NCI-H1092 (cell line): ENCODE measurements at regions not wholly inside any gene's neighbourhood (a gene's known extent, or its start where the extent isn't known, plus 50 kb on each side); places are given as distances from the start of the nearest gene placed in this dataset.
"Not testable (repeated sequence)": the region's sequence is repeated elsewhere in the genome, so short reads cannot be mapped to it uniquely, and the experiment has no call there.

Source experiments
- DNase-seq: peaks from one replicate; lab custom pipeline; 2025; lab: John Stamatoyannopoulos, UW

DNA sequence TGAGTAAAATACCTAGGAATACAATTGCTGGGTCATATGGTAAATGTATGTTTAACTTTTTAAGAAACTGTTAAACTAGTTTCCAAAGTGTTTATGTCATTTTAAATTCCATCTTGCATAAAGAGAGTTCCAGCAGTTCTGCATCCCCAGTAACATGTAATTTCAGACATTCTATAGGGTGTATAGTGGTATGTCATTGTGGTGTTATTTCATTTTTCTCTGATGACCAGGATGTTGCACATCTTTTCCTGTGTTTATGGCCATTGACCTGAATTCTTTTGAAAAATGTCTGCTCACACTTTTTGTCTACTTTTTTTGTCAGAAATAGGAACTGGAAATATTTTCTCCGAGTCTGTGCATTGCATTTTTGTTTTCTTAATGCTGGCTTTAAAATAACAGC, 128.9 kb downstream of the TMEM200A start:
- no peak for DNase-seq

DNA sequence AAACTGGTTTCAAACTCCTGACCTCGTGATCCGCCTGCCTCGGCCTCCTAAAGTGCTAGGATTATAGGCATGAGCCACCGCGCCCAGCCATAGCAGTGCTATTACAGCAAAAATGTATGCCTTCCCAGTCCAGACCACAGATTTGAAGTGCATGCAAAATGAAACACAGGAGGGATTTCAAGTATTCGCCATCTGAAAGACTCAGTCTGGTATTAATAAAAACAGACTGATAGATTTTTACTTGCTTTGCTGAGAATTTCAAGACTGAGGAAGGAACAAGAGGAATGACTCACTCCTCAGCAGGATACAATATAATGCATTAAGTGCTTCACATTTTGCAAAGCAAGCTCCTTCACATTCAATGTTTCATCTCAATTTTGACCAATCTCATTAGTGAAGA, 134.9 kb downstream of the TMEM200A start:
- no peak for DNase-seq

DNA sequence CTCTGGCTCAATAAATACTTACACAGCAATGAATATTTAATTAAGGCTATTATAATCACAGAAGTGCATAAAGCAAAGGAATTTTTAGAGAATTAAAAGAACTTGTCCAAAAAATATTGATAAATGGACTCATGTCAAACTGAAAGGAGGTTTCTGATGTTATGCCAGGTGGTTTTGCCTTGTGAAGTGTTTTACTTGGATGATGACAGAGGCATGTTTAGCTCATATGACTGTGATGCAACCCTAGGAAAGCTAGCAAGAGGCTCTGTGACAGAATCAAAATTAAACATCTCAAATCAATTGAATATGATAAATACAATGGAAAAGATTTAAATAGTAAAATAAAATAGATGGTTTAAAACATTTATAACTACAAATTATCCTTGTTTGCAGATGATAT, 137.3 kb downstream of the TMEM200A start:
- DNase-seq, result no peak

DNA sequence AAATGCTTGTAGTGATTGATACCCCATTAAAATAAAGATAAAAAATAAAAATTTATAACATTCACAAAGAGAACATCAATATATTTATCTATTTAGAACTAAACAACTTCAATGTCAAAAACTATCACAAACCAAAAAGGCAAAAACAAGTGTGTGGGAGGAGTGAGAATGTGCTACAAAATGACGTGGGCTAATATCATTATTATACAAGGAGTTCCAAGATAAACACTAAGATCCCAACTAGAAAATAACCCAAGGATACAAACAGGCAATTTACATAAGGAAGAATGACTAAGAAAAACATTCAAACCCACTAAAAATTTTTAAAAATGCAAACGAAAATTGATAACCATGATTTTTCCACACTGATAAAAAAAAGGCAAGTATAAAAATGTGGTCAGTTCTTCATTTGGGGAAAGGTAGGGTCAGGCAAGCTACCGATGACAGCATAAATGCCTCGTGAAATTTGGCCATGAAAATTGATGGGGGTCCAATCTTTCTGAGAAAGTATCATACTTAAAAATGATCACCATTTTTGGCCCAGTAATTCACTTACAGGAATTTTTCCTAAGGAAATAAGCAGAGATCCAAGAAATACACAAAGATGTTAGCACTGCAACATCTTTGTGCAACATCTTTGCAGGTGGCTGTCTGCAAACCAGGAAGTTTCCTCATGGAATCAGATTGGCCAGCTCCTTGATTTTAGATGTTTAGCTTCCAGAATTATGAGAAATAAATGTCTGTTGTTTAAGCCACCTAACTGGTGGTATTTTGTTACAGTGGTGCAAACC, 140.2 kb downstream of the TMEM200A start:
- no peak for DNase-seq

DNA sequence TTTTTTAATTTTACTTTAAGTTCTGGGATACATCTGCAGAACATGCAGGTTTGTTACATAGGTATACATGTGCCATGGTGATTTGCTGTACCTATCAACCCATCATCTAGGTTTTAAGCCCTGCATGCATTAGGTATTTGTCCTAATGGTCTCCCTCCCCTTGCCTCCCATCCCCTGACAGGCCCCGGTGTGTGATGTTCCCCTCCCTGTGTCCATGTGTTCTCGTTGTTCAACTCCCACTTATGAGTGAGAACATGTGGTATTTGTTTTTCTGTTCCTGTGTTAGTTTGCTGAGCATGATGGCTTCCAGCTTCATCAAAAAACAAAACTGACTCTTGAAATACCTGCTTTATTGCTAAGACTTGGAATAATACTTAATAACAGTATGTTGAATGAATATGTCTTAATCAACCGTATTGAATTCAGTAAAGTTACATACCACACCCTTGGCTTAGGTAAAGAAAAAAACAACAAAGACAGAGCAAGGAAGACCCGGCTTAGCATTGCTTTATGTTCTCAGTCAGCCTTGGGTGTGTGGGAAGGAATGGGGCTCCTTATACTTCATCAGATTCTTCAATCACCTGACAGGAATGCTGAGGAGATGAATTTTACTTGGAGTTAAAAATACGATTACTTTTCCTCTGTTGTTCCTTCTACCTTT, 141.3 kb downstream of the TMEM200A start:
- not testable (repeated sequence) for DNase-seq

DNA sequence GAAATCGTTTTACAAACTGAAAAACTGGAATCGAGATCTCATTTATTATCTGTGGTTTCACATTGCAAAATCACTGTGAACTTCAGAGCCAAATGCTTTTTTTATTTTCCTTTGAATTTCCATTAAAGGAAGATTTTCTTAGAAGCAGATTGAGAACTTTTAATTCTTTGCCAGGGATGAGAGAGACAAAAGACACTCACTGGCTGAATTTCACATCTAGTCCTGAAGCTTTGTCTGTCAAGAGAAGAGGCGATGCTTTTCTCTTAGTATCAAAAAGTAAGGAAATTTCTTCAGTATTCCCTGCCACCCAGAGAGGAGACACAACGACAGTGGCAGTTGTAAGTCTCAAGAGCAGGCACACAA, 141.8 kb downstream of the TMEM200A start:
- no peak for DNase-seq

DNA sequence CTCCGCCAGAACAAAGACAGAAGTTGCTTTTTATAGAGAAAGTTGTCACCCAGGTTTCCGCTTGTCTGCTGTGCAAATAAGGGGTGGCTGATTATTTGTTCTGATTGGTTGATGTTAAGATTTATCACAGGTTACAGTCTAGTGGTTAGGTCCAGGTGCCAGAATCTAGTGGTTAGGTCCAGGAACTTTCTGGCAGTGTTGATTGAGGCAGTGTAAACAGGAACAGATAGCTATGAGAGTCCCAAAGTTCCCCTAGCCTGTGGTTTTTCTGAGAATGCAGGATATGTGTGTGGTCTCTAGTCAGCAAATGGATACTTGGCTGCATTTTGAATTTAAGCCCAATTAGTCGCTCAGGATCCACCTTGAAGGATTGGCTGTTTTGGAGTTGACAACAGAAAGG, 148.0 kb downstream of the TMEM200A start:
- no peak for DNase-seq

DNA sequence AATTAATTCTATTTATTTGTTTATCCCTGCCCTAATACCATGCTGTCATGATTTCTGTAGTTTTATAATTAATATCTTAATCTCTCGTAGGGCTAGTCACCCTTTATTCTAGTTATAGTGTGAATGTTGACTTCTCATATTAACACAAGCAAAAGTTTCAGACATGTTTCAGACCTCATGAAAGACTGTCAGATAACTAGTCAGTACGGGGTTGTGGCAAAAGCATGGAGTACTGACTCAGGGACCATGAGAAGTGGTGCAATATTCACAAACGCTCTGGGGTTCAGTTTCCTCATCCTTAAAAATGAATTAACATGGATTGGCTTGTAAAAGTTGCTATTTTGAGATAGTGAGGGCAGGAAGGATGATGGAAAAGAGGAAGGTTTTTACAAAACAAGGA, 148.9 kb downstream of the TMEM200A start:
- DNase-seq, result no peak

DNA sequence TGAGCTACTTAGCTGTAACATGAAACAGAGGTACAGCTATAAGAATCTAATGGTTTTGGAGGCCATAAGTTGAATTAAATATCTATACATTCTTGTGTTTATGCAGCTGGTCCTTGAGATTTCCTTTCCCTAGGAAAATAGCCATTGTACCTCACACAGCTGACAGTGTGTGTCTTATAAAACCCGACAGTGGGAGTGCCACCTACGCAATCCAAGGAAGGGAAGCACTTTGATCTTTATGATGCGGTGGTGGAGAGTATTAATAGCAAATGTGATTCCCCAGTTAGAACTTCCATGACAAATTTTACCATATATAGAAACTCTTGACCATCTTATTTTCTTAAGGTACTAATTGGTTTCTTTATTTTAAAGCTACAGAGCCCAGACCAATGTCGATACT, 149.5 kb downstream of the TMEM200A start:
- DNase-seq, result no peak

DNA sequence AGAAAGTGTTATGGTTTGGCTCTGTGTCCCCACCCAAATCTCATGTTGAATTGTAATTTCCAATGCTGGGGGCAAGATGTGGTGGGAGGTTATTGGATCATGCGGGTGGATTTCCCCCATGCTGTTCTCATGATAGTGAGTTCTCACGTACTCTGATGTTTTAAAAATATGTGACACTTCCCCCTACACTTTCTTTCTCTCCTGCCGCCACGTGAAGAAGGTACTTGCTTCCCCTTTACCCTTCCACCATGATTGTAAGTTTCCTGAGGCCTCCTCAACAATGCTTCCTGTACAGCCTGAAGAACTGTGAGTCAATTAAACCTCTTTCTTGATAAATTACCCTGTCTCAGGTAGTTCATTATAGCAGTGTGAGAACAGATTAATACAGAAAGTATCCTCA, 150.8 kb downstream of the TMEM200A start:
- no peak for DNase-seq

DNA sequence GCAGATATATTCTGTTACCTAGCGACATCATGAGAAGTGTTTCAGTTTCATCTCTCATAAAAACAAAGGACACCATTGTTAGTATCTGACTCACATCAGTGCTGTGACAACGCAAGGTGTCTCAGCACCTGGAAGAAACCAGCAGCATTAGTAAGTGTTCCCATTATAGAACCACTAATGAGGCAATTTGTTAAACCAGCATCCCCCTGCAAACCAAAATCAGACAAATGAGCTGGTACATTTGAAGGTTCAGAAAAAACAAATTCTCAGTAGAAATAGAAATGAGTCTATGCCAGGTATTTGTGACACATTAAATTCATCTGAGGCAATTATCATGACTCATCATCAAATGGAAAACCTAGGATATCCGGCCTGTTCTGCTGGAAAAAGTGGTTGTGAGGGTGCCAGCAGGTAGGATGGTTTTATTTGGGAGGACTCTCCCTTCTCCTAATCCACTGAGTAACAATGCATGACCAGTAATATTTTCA, 151.7 kb downstream of the TMEM200A start:
- no peak for DNase-seq

DNA sequence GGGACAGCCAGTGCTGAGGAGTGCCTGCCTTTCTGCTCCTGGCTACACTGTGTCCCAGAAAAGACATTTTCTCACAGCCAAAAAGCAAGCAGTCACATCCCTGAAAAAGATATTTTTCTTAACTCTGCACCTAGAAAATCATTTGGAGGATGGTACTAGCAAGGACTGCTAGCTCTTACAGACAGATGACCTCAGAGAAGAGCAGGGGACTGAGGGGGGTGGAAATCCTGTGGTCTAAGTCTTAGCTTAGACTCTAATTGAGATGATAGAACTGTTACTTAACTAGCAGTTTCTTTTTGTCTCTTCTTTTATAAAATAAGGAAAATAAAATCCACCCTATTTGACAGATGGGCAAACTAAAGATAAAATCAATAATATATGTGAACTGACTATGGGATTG, 152.8 kb downstream of the TMEM200A start:
- DNase-seq, result no peak

DNA sequence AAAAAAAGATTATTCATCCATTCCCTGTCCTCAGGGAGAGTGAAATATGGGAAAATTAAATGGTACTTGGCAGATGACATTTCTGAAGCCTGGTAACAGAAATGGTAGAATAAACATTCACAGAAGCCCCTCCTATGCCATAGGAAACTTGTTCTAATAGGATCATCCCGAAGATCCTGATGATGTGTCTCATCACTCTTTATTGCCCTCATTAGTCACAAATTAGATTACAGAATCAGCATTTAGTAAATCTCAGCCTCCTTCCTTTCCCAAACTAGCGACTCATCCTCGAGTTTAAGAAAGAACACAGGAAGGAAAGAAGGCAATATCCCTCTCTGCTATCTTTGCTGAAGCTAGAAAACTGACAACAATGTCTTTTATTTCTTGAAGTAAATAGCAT, 154.4 kb downstream of the TMEM200A start:
- DNase-seq, result no peak

DNA sequence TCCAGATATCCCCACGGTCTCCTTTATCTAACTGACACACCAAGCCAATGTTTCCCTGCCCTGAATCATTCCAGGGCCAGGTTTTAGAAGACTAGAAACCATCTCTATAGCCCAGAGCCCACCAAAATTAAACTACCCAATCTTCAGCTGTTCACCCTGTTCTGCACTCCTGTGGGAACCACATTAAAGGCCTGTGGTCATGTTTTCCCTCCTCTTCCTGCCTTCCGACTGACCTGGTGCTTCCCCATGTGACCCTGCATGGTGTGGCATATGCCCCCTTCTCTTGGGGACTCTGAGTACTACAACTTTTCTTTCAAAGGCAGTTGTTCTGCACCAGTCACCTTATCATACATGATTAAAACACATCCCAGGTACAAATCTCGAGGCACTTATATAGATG, 155.0 kb downstream of the TMEM200A start:
- no peak for DNase-seq

DNA sequence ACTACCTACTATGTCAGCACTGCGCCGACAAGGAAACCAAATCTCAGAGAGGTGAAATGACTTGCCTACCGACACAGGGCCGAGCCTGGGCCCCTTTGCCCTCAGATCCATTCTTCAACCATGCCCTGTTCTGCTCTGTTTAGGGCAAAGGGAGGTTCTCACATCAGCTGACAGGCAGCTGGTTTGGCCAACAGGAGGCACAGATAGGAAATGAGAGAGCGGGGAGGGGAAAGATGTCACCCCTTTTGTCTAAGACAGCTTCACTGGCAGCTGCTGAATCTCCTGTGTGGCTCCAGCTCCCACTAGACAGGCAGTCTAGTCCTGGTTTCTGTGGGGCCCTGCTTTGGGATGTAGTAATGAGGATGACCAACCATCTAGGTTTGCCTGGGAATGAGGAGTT, 158.7 kb downstream of the TMEM200A start:
- no peak for DNase-seq

DNA sequence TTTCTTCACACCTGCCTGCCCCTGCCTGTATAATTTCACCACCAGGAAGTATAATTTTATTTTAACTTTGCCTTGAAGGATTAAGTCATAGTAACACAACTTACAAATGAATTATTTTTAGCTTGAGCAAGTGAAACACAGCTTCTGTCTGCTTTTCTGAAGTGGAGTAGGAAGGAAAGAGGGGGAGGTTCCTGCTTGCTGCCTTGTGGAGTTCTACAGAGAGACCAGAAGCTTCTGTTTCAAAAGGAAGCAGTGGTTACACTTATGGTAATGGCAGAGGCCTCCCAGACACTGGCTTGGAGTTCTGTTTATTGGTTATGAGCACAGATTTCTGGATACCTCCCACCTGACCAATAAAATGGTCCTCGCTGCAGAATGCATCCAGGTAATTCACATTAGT, 159.6 kb downstream of the TMEM200A start:
- DNase-seq, result no peak

DNA sequence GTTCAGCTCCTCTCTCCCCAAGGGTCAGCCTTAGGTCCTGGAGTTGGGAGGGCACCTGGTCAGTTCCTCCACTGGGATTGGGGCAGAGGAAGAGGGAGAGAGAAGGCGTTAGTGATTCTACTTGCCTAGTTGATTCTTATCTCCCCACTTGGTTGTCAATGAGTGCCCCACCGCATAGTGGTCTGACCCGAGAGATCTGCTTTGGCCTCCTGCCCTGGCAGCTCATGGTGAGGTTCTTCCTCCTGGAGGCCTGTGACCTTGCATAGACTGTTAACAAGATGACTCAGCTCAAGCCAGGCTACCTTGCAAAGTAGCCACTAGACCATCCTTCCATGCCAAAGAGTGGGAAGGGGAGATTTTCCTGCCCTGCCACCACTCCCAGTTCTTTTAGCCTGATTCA, 160.6 kb downstream of the TMEM200A start:
- no peak for DNase-seq

DNA sequence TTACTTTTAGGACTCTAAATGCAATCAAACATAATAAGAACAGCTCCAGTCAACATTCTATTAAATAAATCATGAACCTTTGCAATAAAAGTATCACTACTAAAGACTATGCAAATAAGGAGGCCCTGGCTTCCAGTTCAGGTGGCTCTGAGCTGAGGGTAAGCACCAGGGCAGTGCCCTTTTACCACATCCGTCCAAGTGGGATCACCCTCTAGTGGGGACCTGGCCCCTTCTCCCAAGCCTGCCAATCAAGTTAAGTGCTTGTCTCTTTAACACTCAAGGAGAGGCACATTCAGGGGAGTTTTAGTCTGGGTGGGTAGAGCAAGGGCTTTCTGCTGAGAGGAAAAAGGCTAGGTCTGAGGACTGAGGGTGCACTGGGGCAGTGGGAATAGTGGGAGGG, 161.4 kb downstream of the TMEM200A start:
- no peak for DNase-seq

DNA sequence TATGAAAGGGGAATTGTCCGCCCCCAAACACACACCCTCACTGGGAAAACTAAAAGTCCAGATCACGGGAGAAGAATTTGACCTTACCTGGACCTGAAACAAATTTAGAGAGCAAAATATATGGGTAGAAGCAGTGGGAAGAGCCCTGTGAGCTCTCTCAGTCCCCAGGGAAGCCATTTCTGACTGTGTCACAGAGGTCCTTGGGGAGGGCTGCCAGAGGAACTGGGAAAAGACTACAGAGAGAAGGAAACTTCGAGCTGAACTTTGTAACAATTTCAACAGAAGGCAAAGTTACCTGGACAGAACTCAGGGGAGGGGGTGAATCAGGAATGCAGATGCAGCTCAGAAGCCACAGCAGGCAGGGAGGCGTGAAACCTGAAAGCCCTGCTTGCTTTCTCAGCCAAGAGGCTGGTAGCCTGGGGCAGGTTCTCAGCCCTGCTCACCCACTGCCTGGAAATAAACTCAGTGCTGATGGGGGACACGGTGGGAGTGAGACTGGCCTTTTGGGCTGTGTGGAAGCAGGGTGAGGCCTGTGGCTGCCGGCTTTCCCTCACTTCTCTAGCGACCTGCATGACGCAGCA, 163.8 kb downstream of the TMEM200A start:
- no peak for DNase-seq

DNA sequence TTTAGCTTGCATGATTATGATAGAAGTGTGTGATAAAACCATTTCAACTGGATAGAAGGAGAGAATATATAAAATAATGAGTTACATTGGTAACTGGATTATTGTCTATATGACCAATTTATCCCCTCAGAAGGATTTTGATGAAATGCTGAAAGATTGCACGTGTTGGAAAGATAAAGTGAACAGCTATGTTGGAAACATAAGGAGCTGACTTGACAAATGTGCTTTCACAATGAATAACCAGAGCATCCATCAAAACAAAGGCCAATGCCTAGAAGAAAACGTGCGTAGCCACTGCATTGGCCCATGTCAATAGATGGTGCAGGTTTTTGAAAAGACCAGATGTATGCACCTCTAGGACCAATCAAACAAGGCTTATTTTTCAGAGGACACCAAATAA, 168.8 kb downstream of the TMEM200A start:
- DNase-seq, result no peak

DNA sequence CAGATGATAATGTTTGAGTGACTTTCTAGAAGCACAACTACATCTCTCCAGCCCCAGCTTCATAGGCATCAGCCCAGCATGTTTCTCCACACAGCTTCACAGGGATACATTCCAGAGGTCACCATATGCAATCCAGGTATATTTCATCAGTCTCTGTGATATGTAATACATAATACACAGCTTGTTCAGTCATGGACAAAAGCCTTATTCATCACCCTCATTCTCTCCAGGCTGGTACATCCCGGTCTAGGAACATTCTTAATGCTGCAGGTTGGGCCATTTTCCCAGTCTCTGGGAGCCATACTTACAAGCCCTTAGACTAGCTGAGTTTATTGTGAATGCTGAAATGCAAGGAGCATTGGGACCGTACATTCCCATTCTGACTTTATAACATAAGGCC, 169.4 kb downstream of the TMEM200A start:
- DNase-seq, result no peak

DNA sequence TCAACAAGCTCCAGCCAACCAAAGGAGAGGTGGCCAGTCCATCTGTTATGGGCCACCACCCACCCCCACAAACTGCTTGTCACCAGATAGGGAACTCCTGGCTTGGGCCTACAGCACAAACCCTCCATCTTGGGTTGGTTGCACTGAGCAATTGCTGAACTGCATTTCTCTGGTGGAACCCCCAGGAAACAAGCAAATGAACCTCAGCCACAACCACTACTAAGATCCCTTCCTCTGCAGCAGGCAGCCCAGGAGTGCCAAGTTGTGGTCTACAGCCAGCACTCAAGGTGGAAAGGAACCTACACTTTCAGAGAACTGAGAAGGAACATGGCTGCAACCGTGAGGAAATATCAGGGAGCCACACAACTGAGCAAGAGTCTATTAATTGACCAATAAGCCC, 171.6 kb downstream of the TMEM200A start:
- no peak for DNase-seq

DNA sequence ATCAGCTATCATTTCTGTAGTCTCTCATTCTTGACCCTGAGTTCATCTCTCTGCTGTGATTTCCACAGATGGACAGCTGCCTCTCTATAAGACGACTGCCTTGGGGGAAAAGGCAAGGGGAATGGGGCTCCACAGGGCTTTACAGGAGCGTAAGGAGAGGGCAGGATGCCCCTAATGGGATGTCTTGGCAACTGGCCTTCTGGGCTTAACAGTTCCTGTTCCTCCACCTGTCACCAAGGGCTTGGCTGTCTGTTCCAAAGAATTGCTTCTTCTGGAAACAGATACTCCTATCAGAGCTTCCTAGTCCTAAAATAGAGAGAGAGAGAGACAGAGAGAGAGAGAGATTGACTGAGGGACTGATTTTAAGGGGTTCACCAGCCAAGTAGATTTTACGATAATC, 181.9 kb downstream of the TMEM200A start:
- DNase-seq, result no peak
